PC-3 (cell line): ENCODE measurements at regions not wholly inside any gene's neighbourhood (a gene's known extent, or its start where the extent isn't known, plus 50 kb on each side); places are given as distances from the start of the nearest gene placed in this dataset.

Experiments
- ATAC-seq: fragments of 200-7000 bp; cut with Tn5 transposase; 2 replicates; pipeline ENCODE4 v1.9.1; 2020; ENCODE audit warnings: mild to moderate bottlenecking, moderate library complexity
- BruUV-seq: library from RNA; stranded (reverse); fragments of 400-500 nt; replicated peaks from 2 replicates; lab custom pipeline; 2021; lab: Mats Ljungman, UMichigan
- CTCF ChIA-PET: fragments of 300-600 bp; sonication (Branson Sonifier 250); formaldehyde crosslinking; loops from one replicate; lab custom pipeline; 2022; ENCODE audit warnings: antibody characterized with exemption; lab: Charles Lee
- POLR2A ChIA-PET: fragments of 300-600 bp; sonication (Branson Sonifier 250); formaldehyde crosslinking; loops from one replicate; lab custom pipeline; 2022; ENCODE audit warnings: antibody characterized with exemption; ENCODE audit not compliant: unreplicated experiment; lab: Charles Lee
- DNase-seq: peaks from one replicate; pipeline ENCODE4 v3.0.0-alpha.2; 2015
- H2AFZ ChIP-seq: fragments of 300-600 bp; sonication (generic); 2 replicates; pipeline ENCODE4 v1.6.0; 2016; ENCODE audit warnings: antibody characterized with exemption, low read length
- H3F3A ChIP-seq: fragments of 300-600 bp; sonication (generic); one replicate; pipeline ENCODE4 v1.6.0; 2017; ENCODE audit warnings: antibody characterized with exemption, low read length, control low read depth, mild to moderate bottlenecking; ENCODE audit not compliant: unreplicated experiment
- H3K27ac ChIP-seq: fragments of 300-600 bp; sonication (generic); 2 replicates; pipeline ENCODE4 v1.5.1; 2016; ENCODE audit warnings: mild to moderate bottlenecking, low read length
- H3K27me3 ChIP-seq: fragments of 300-600 bp; sonication (generic); 2 replicates; pipeline ENCODE4 v1.6.1; 2016; ENCODE audit warnings: low read length, mixed read lengths
- H3K36me3 ChIP-seq: fragments of 300-600 bp; sonication (generic); 2 replicates; pipeline ENCODE4 v1.6.1; 2016; ENCODE audit warnings: low read depth, mixed run types, low read length, mixed read lengths
- H3K4me1 ChIP-seq: fragments of 300-600 bp; sonication (generic); 2 replicates; pipeline ENCODE4 v1.5.1; 2016; ENCODE audit warnings: low read length; ENCODE audit not compliant: insufficient read depth
- H3K4me2 ChIP-seq: fragments of 300-600 bp; sonication (generic); 2 replicates; pipeline ENCODE4 v1.6.0; 2016; ENCODE audit warnings: low read length
- H3K4me3 ChIP-seq: fragments of 300-600 bp; sonication (generic); 2 replicates; pipeline ENCODE4 v1.5.1; 2016; ENCODE audit warnings: mild to moderate bottlenecking, low read length, mixed read lengths
- H3K79me2 ChIP-seq: fragments of 300-600 bp; sonication (generic); 2 replicates; pipeline ENCODE4 v1.6.1; 2017; ENCODE audit warnings: low read length, mixed read lengths
- H3K9ac ChIP-seq: fragments of 300-600 bp; sonication (generic); 2 replicates; pipeline ENCODE4 v1.6.0; 2016; ENCODE audit warnings: mild to moderate bottlenecking, low read length
- H3K9me2 ChIP-seq: fragments of 300-600 bp; sonication (generic); replicated peaks from 2 replicates; pipeline ENCODE4 v1.6.1; 2016; ENCODE audit warnings: mixed run types, low read length, mixed read lengths
- H3K9me3 ChIP-seq: fragments of 300-600 bp; sonication (generic); 2 replicates; pipeline ENCODE4 v1.6.1; 2016; ENCODE audit warnings: low read length, mixed read lengths
- H4K20me1 ChIP-seq: fragments of 300-600 bp; sonication (generic); 2 replicates; pipeline ENCODE4 v1.6.1; 2016; ENCODE audit warnings: low read length, mixed read lengths
- CTCF ChIP-seq: fragments of 300-600 bp; sonication (generic); conservative IDR thresholded peaks from 2 replicates; pipeline ENCODE4 v1.5.1; 2017; ENCODE audit warnings: antibody characterized with exemption, low read depth, mild to moderate bottlenecking, low read length
- EZH2 ChIP-seq: fragments of 300-600 bp; sonication (generic); IDR thresholded peaks from one replicate; pipeline ENCODE4 v1.6.1; 2017; ENCODE audit warnings: antibody characterized with exemption, mild to moderate bottlenecking, low read length; ENCODE audit not compliant: unreplicated experiment
- EZH2phosphoT487 ChIP-seq: fragments of 300-600 bp; sonication (generic); IDR thresholded peaks from 2 replicates; pipeline ENCODE4 v1.6.1; 2018; ENCODE audit warnings: mild to moderate bottlenecking, antibody characterized with exemption, low read length, borderline replicate concordance
- intact Hi-C: fragments of 100-400 bp; cut with micrococcal nuclease; formaldehyde crosslinking; loops from 2 replicates; pipeline ENCODE4 v1.9.0; 2023

GRCh38 chr4:37058826-37059225 lies 185.7 kb upstream of the NWD2 start:
- no peaks in the 10 kb centered on the region for H3K9me3 ChIP-seq
- no peak overlapping the region for H3K4me2 ChIP-seq
- no peak overlapping the region for H3K9ac ChIP-seq
- H3K4me3 ChIP-seq = no peak overlapping the region
- POLR2A ChIA-PET = no interaction called here
- no peaks in the 10 kb centered on the region for H3F3A ChIP-seq
- no peaks in the 10 kb centered on the region for H3K4me1 ChIP-seq
- ATAC-seq (no peak), DNase-seq (no peak)
- H3K79me2 ChIP-seq = no peaks in the 10 kb centered on the region
- no peaks in the 10 kb centered on the region for H4K20me1 ChIP-seq
- TF ChIP-seq EZH2 (no peak), EZH2phosphoT487 (no peak), CTCF (no peak)
- no TSS peak for BruUV-seq
- H3K36me3 ChIP-seq = no peaks in the 10 kb centered on the region
- CTCF ChIA-PET = no interaction called here
- intact Hi-C loops = no loop called here
- H2AFZ ChIP-seq = no peak overlapping the region
- H3K9me2 ChIP-seq = no peaks in the 10 kb centered on the region
- peaks cover 45% of the 10 kb centered on the region for H3K27me3 ChIP-seq
- no peak overlapping the region for H3K27ac ChIP-seq

GRCh38 chr4:37066159-37066558 lies 178.4 kb upstream of the NWD2 start:
- Histone ChIP-seq H3K4me3 (no peak overlapping the region), H3K27me3 (peaks cover 12% of the 10 kb centered on the region), H3K36me3 (no peaks in the 10 kb centered on the region), H4K20me1 (no peaks in the 10 kb centered on the region), H2AFZ (no peak overlapping the region), H3K9me2 (no peaks in the 10 kb centered on the region), H3K9me3 (no peaks in the 10 kb centered on the region), H3K79me2 (no peaks in the 10 kb centered on the region), H3K4me2 (no peak overlapping the region), H3K4me1 (no peaks in the 10 kb centered on the region), H3K9ac (no peak overlapping the region), H3F3A (no peaks in the 10 kb centered on the region), H3K27ac (no peak overlapping the region)
- ChIA-PET POLR2A (no interaction called here), CTCF (no interaction called here)
- BruUV-seq = no TSS peak
- intact Hi-C loops = no loop called here
- no peak for ATAC-seq
- peak; percentile 34 for DNase-seq
- TF ChIP-seq EZH2 (no peak), CTCF (no peak), EZH2phosphoT487 (no peak)

- no TSS peak for BruUV-seq
- Histone ChIP-seq H3K9me3 (no peaks in the 10 kb centered on the region), H3K9ac (no peak overlapping the region), H3K9me2 (no peaks in the 10 kb centered on the region), H3K4me1 (no peaks in the 10 kb centered on the region), H3K36me3 (no peaks in the 10 kb centered on the region), H3F3A (no peaks in the 10 kb centered on the region), H3K4me3 (no peak overlapping the region), H3K79me2 (no peaks in the 10 kb centered on the region), H4K20me1 (no peaks in the 10 kb centered on the region), H3K27me3 (peaks cover 3% of the 10 kb centered on the region), H2AFZ (no peak overlapping the region), H3K27ac (no peak overlapping the region), H3K4me2 (no peak overlapping the region)
- ATAC-seq = no peak
- intact Hi-C loops = no loop called here
- TF ChIP-seq CTCF (peak; percentile 45), EZH2 (no peak)
- POLR2A ChIA-PET = no interaction called here
- CTCF ChIA-PET = no interaction called here
- no peak for DNase-seq
Observed at GRCh38 chr4:37068580-37068979, 176.0 kb upstream of the NWD2 start.
